Body of pancreas (tissue), 4 donors: ENCODE measurements at regions not wholly inside any gene's neighbourhood (a gene's known extent, or its start where the extent isn't known, plus 50 kb on each side); places are given as distances from the start of the nearest gene placed in this dataset.

Experiments used
- POLR2A ChIP-seq, 3 donors: fragments of 450-650 bp; IDR thresholded peaks; one replicate each; pipeline ENCODE4 v1.6.1; 2016; ENCODE audit warnings: antibody characterized with exemption in 3 of 3, mild to moderate bottlenecking in 2 of 3
- TF ChIP-seq, protein P1 (sequence below), 7 experiments: fragments of 450-650 bp in 4 of 7; fragments of 200-600 bp in 3 of 7; sonication (generic) in 3 of 7; IDR thresholded peaks; one replicate each; pipeline ENCODE4 v1.5.1; 2016 to 2019; ENCODE audit warnings: antibody characterized with exemption in 7 of 7

DNA sequence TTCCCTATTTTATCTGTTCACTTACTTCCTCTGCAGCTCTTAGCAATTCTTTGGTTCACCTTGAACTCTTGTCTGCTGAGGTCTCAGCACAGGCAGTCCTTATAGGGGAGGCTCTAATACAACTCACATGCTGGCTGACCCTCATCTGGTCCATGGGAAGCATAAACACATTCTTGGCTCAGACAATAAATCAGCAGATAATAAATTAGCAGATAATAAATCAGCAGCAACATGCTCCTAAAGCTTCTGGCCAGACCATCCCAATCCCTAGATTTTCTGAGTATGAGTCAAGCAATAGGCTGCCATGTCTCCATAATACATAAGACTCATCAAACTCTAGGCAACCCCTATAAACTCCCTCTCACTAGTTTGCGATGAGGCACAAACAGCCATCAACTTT is 208.6 kb upstream of the STEAP4 start:
- TF ChIP-seq, protein P1, sequence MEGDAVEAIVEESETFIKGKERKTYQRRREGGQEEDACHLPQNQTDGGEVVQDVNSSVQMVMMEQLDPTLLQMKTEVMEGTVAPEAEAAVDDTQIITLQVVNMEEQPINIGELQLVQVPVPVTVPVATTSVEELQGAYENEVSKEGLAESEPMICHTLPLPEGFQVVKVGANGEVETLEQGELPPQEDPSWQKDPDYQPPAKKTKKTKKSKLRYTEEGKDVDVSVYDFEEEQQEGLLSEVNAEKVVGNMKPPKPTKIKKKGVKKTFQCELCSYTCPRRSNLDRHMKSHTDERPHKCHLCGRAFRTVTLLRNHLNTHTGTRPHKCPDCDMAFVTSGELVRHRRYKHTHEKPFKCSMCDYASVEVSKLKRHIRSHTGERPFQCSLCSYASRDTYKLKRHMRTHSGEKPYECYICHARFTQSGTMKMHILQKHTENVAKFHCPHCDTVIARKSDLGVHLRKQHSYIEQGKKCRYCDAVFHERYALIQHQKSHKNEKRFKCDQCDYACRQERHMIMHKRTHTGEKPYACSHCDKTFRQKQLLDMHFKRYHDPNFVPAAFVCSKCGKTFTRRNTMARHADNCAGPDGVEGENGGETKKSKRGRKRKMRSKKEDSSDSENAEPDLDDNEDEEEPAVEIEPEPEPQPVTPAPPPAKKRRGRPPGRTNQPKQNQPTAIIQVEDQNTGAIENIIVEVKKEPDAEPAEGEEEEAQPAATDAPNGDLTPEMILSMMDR (IDR thresholded peaks at IDR 0.05): no peak
- no peak for TF ChIP-seq POLR2A (IDR thresholded peaks at IDR 0.05)
